Endothelial cell of umbilical vein (primary cell): ENCODE measurements at regions not wholly inside any gene's neighbourhood (a gene's known extent, or its start where the extent isn't known, plus 50 kb on each side); places are given as distances from the start of the nearest gene placed in this dataset.

Experiments used
- BruUV-seq: library from RNA; stranded (reverse); fragments of 400-500 nt; replicated peaks from 2 replicates; lab custom pipeline; 2021; lab: Mats Ljungman, UMichigan
- CTCF ChIA-PET: fragments of 300-600, 350-600 bp; sonication (Branson Sonifier 250); formaldehyde crosslinking; loops from one replicate; lab custom pipeline; 2021; ENCODE audit warnings: antibody characterized with exemption, inconsistent platforms; lab: Charles Lee
- POLR2A ChIA-PET: fragments of 300-600, 350-600 bp; sonication (Branson Sonifier 250); formaldehyde crosslinking; loops from one replicate; lab custom pipeline; 2021; ENCODE audit warnings: antibody characterized with exemption, inconsistent platforms; lab: Charles Lee
- DNase-seq: peaks from one replicate; pipeline ENCODE4 v3.0.0-alpha.2; 2011; ENCODE audit warnings: low read depth, low spot score
- FAIRE-seq: peaks from 2 replicates; lab custom pipeline; 2011; peaks lifted over from hg19 to GRCh38; lab: Jason Lieb, UNC
- H2AFZ ChIP-seq: 2 replicates; pipeline ENCODE4 v1.6.0; 2012; ENCODE audit warnings: low read depth, low read length, control low read depth, inconsistent platforms
- H3K27ac ChIP-seq: 2 replicates; pipeline ENCODE4 v1.5.1; 2011; ENCODE audit warnings: low read depth, mild to moderate bottlenecking, control low read depth, low read length, moderate library complexity; ENCODE audit not compliant: insufficient read depth
- H3K27me3 ChIP-seq, 2 experiments: 2 replicates each; pipeline versions ENCODE4 v1.6.0 to v1.6.1; 2011; ENCODE audit warnings: low read length in 2 of 2, mixed read lengths in 1 of 2; ENCODE audit not compliant: control insufficient read depth in 2 of 2, insufficient read depth in 2 of 2
- H3K36me3 ChIP-seq, 2 experiments: 2 replicates in 1 of 2; 3 replicates in 1 of 2; pipeline ENCODE4 v1.5.1; 2011; ENCODE audit warnings: low read length in 2 of 2, mild to moderate bottlenecking in 1 of 2, moderate library complexity in 1 of 2; ENCODE audit not compliant: control insufficient read depth in 2 of 2, insufficient read depth in 2 of 2; ENCODE audit errors: extremely low read depth in 1 of 2
- H3K4me1 ChIP-seq: 3 replicates; pipeline ENCODE4 v1.5.1; 2011; ENCODE audit warnings: mild to moderate bottlenecking, low read length; ENCODE audit not compliant: control insufficient read depth, insufficient read depth; ENCODE audit errors: extremely low read depth
- H3K4me2 ChIP-seq: 2 replicates; pipeline ENCODE4 v1.6.1; 2011; ENCODE audit warnings: low read length, control low read depth, mixed read lengths; ENCODE audit not compliant: insufficient read depth
- H3K4me3 ChIP-seq, 3 experiments: fragments of 200-600 bp in 1 of 3; sonication (generic), shearing (Covaris generic) in 1 of 3; replicated peaks in 1 of 3; 2 replicates each; pipeline ENCODE4 v1.5.1; 2011 to 2016; ENCODE audit warnings: control low read depth in 3 of 3, low read length in 3 of 3, mild to moderate bottlenecking in 2 of 3, inconsistent platforms in 1 of 3, low read depth in 1 of 3, moderate library complexity in 1 of 3; ENCODE audit not compliant: insufficient read depth in 1 of 3
- H3K79me2 ChIP-seq: 2 replicates; pipeline ENCODE4 v1.6.0; 2012; ENCODE audit warnings: low read length, inconsistent platforms; ENCODE audit not compliant: control insufficient read depth, insufficient read depth
- H3K9ac ChIP-seq: replicated peaks from 2 replicates; pipeline ENCODE3; 2011; ENCODE audit warnings: low read length, control low read depth; ENCODE audit not compliant: insufficient read depth; ENCODE audit errors: extremely low read depth
- H3K9me1 ChIP-seq: replicated peaks from 3 replicates; pipeline ENCODE4 v1.6.0; 2011; ENCODE audit warnings: mild to moderate bottlenecking, low read length; ENCODE audit not compliant: control insufficient read depth, insufficient read depth; ENCODE audit errors: extremely low read depth
- H3K9me3 ChIP-seq: replicated peaks from 2 replicates; pipeline ENCODE4 v1.5.1; 2012; ENCODE audit warnings: low read length, inconsistent platforms; ENCODE audit not compliant: control insufficient read depth, insufficient read depth
- H4K20me1 ChIP-seq: replicated peaks from 2 replicates; pipeline ENCODE3; 2011; ENCODE audit warnings: mild to moderate bottlenecking, low read length; ENCODE audit not compliant: control insufficient read depth, insufficient read depth; ENCODE audit errors: extremely low read depth
- EZH2 ChIP-seq: IDR thresholded peaks from 2 replicates; pipeline ENCODE4 v1.6.1; 2012; ENCODE audit warnings: borderline replicate concordance, low read depth, mild to moderate bottlenecking, moderate library complexity, low read length, inconsistent platforms; ENCODE audit not compliant: severe bottlenecking
- FOS ChIP-seq: IDR thresholded peaks from 2 replicates; pipeline ENCODE4 v1.6.1; 2011; ENCODE audit warnings: mild to moderate bottlenecking, low read length, moderate library complexity, borderline replicate concordance; ENCODE audit not compliant: insufficient read depth
- GATA2 ChIP-seq: IDR thresholded peaks from 2 replicates; pipeline ENCODE4 v1.7.0; 2011; ENCODE audit warnings: low read depth, mild to moderate bottlenecking, moderate library complexity, mixed read lengths, low read length; ENCODE audit not compliant: insufficient read length, insufficient read depth
- JUN ChIP-seq: IDR thresholded peaks from 2 replicates; pipeline ENCODE4 v1.6.1; 2011; ENCODE audit warnings: borderline replicate concordance, low read depth; ENCODE audit not compliant: insufficient read length, insufficient read depth
- MYC ChIP-seq: IDR thresholded peaks from one replicate; pipeline ENCODE4 v1.6.1; 2011; ENCODE audit warnings: mild to moderate bottlenecking, low read depth, low read length
- POLR2A ChIP-seq: IDR thresholded peaks from 2 replicates; pipeline ENCODE4 v1.6.1; 2012; ENCODE audit warnings: low read depth, mild to moderate bottlenecking, control low read depth, low read length
- POLR2AphosphoS5 ChIP-seq: IDR thresholded peaks from 2 replicates; pipeline ENCODE4 v1.6.1; 2012; ENCODE audit warnings: low read depth, mild to moderate bottlenecking, control low read depth, low read length, moderate library complexity; ENCODE audit not compliant: insufficient read depth
- dilution Hi-C: fragments of 300-500 bp; cut with MboI; formaldehyde crosslinking; loops from one replicate; pipeline ENCODE4 v1.15.0; 2019; ENCODE audit warnings: low sequenced_read_pairs; ENCODE audit not compliant: extremely low pct_ligation_motif_present
- intact Hi-C: fragments of 100-400 bp; cut with micrococcal nuclease; formaldehyde crosslinking; loops from one replicate; pipeline ENCODE4 v1.10.0; 2022
- TF ChIP-seq, protein P1 (sequence below): IDR thresholded peaks from 2 replicates; pipeline ENCODE4 v1.6.1; 2011; ENCODE audit not compliant: insufficient read depth, insufficient read length
- TF ChIP-seq, protein P2 (sequence below), 2 donors: IDR thresholded peaks; 1 replicate in 1 of 2; 2 replicates in 1 of 2; pipeline ENCODE4 v1.5.1; 2011; ENCODE audit warnings: low read length in 2 of 2, mild to moderate bottlenecking in 2 of 2, moderate library complexity in 2 of 2, control low read depth in 1 of 2, inconsistent platforms in 1 of 2, low read depth in 1 of 2; ENCODE audit not compliant: insufficient read depth in 1 of 2; ENCODE audit errors: extremely low read depth in 1 of 2

DNA sequence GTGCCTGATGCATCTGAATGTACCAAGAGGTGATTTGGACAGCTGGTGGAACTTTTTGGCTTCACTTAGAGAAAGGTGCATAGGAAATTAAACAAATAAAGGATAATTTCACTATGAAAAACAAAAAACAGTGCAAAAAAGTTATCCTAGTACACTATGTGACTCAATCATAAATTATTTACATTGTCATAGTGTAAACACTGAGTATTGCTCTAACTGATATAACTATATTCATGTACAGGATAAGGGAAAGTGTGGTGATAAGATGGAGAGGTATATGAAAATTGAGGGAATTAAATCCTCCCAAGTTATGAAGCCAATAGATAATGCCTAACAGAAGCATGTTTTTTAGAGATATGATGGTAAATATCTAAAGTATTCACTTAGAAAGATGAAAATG lies 50.2 kb upstream of the CPNE4 start:
- CTCF ChIA-PET, result interaction anchor here (1.2 kb wide), 2 partner anchors 9 to 47 kb away, joined by 6 to 7 read pairs; no protein-coding TSS in a partner anchor
- Histone ChIP-seq H3K4me2 (no peak overlapping the region), H3K9me3 (no peaks in the 10 kb centered on the region), H3K9me1 (no peaks in the 10 kb centered on the region), H3K36me3 (no peaks in the 10 kb centered on the region), H3K9ac (no peak overlapping the region), H3K27ac (no peak overlapping the region), H4K20me1 (no peaks in the 10 kb centered on the region), H3K79me2 (no peaks in the 10 kb centered on the region), H2AFZ (no peak overlapping the region), H3K27me3 (no peaks in the 10 kb centered on the region), H3K4me3 (no peak overlapping the region), H3K4me1 (no peaks in the 10 kb centered on the region)
- FAIRE-seq (no peak), DNase-seq (no peak)
- TF ChIP-seq GATA2 (no peak), MYC (no peak), JUN (no peak), POLR2A (no peak), FOS (no peak), POLR2AphosphoS5 (no peak), EZH2 (no peak)
- TF ChIP-seq, protein P1, sequence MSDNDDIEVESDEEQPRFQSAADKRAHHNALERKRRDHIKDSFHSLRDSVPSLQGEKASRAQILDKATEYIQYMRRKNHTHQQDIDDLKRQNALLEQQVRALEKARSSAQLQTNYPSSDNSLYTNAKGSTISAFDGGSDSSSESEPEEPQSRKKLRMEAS, result no peak
- TF ChIP-seq, protein P2, sequence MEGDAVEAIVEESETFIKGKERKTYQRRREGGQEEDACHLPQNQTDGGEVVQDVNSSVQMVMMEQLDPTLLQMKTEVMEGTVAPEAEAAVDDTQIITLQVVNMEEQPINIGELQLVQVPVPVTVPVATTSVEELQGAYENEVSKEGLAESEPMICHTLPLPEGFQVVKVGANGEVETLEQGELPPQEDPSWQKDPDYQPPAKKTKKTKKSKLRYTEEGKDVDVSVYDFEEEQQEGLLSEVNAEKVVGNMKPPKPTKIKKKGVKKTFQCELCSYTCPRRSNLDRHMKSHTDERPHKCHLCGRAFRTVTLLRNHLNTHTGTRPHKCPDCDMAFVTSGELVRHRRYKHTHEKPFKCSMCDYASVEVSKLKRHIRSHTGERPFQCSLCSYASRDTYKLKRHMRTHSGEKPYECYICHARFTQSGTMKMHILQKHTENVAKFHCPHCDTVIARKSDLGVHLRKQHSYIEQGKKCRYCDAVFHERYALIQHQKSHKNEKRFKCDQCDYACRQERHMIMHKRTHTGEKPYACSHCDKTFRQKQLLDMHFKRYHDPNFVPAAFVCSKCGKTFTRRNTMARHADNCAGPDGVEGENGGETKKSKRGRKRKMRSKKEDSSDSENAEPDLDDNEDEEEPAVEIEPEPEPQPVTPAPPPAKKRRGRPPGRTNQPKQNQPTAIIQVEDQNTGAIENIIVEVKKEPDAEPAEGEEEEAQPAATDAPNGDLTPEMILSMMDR (IDR thresholded peaks at IDR 0.05; ENCODE audit: extremely low read depth in 1 of 2, insufficient read depth in 1 of 2, low read depth in 1 of 2, low read length in 2 of 2), result no peak
- POLR2A ChIA-PET, result interaction anchor here (1.5 kb wide), 1 partner anchor 10 kb away, joined by 4 read pairs; no protein-coding TSS in a partner anchor
- intact Hi-C loops, result no loop called here
- dilution Hi-C loops, result no loop called here
- no TSS peak for BruUV-seq
